BJ (cell line): ENCODE measurements at regions not wholly inside any gene's neighbourhood (a gene's known extent, or its start where the extent isn't known, plus 50 kb on each side); places are given as distances from the start of the nearest gene placed in this dataset.

ENCODE experiments used
- CTCF ChIA-PET: fragments of 350-600 bp; formaldehyde crosslinking; extraction: SDS; loops from one replicate; lab custom pipeline; 2021; ENCODE audit warnings: antibody characterized with exemption, inconsistent platforms; lab: Yijun Ruan, JAX
- POLR2A ChIA-PET: fragments of 300-600 bp; sonication (Branson Sonifier 250); formaldehyde crosslinking; extraction: SDS; loops from one replicate; lab custom pipeline; 2021; ENCODE audit warnings: antibody characterized with exemption; lab: Charles Lee
- DNase-seq: peaks from one replicate; pipeline ENCODE4 v3.0.0-alpha.2; 2011; ENCODE audit warnings: low read depth
- H3K27me3 ChIP-seq: 2 replicates; pipeline ENCODE4 v1.6.0; 2011; ENCODE audit warnings: low read length; ENCODE audit not compliant: control insufficient read depth, insufficient read depth
- H3K36me3 ChIP-seq: 2 replicates; pipeline ENCODE4 v1.5.1; 2011; ENCODE audit warnings: low read length; ENCODE audit not compliant: control insufficient read depth, insufficient read depth
- H3K4me3 ChIP-seq: 2 replicates; pipeline ENCODE4 v1.5.1; 2011; ENCODE audit warnings: low read depth, mild to moderate bottlenecking, control low read depth, low read length
- CTCF ChIP-seq: IDR thresholded peaks from 2 replicates; pipeline ENCODE4 v1.5.1; 2011; ENCODE audit warnings: low read depth, mild to moderate bottlenecking, control low read depth, inconsistent platforms, low read length, moderate library complexity; ENCODE audit not compliant: insufficient read depth

- TF ChIP-seq CTCF: no peak
- Histone ChIP-seq H3K36me3 (no peaks in the 10 kb centered on the region), H3K27me3 (no peaks in the 10 kb centered on the region), H3K4me3 (no peak overlapping the region)
- ChIA-PET CTCF (no interaction called here), POLR2A (no interaction called here)
- no peak for DNase-seq
Measured at GRCh38 chr6:126941751-126942150, 176.7 kb upstream of the RSPO3 start.

- Histone ChIP-seq H3K4me3 (no peak overlapping the region), H3K36me3 (no peaks in the 10 kb centered on the region), H3K27me3 (no peaks in the 10 kb centered on the region)
- POLR2A ChIA-PET: no interaction called here
- CTCF ChIA-PET: no interaction called here
- no peak for DNase-seq
- TF ChIP-seq CTCF: no peak
Measured at GRCh38 chr6:126944512-126944911, 174.0 kb upstream of the RSPO3 start.

GRCh38 chr6:126945150-126945685 is 173.3 kb upstream of the RSPO3 start:
- CTCF ChIA-PET: no interaction called here

GRCh38 chr6:126945812-126946360 is 172.6 kb upstream of the RSPO3 start:
- TF ChIP-seq CTCF: no peak
- Histone ChIP-seq H3K36me3 (no peaks in the 10 kb centered on the region), H3K27me3 (no peaks in the 10 kb centered on the region), H3K4me3 (no peak overlapping the region)
- no peak for DNase-seq
- POLR2A ChIA-PET: no interaction called here
- CTCF ChIA-PET: no interaction called here

More at GRCh38 chr6:126945150-126945685, 173.3 kb upstream of the RSPO3 start:
- no peaks in the 10 kb centered on the region for H3K27me3 ChIP-seq
- TF ChIP-seq CTCF: no peak
- H3K4me3 ChIP-seq: no peak overlapping the region
- H3K36me3 ChIP-seq: no peaks in the 10 kb centered on the region
- POLR2A ChIA-PET: no interaction called here
- no peak for DNase-seq

- POLR2A ChIA-PET: no interaction called here
- DNase-seq: no peak
- Histone ChIP-seq H3K4me3 (no peak overlapping the region), H3K36me3 (no peaks in the 10 kb centered on the region), H3K27me3 (no peaks in the 10 kb centered on the region)
- no peak for TF ChIP-seq CTCF
- CTCF ChIA-PET: interaction anchor here (0.6 kb wide), 1 partner anchor 935 kb away, joined by 3 read pairs; no protein-coding TSS in a partner anchor
Measured at GRCh38 chr6:126947070-126947469, 171.4 kb upstream of the RSPO3 start.
